Lung microvascular endothelial cell (primary cell): ENCODE measurements at regions not wholly inside any gene's neighbourhood (a gene's known extent, or its start where the extent isn't known, plus 50 kb on each side); places are given as distances from the start of the nearest gene placed in this dataset.

Experiments
- DNase-seq, 2 donors: peaks; one replicate each; pipeline versions ENCODE4 v3.0.0 to v3.0.0-alpha.2; 2010; ENCODE audit warnings: low read depth in 2 of 2

- DNase-seq: no peak
Measured at GRCh38 chr11:70867281-70868047, 384.9 kb downstream of the SHANK2 start.

GRCh38 chr11:70868341-70868885, 384.0 kb downstream of the SHANK2 start:
- no peak for DNase-seq

GRCh38 chr11:70869054-70869453, 383.3 kb downstream of the SHANK2 start:
- DNase-seq: no peak

GRCh38 chr11:70871881-70872280, 380.5 kb downstream of the SHANK2 start:
- DNase-seq: no peak

- no peak for DNase-seq
Measured at GRCh38 chr11:70872299-70872698, 380.1 kb downstream of the SHANK2 start.

GRCh38 chr11:70872955-70873735, 379.2 kb downstream of the SHANK2 start:
- no peak for DNase-seq

- DNase-seq: no peak
Measured at GRCh38 chr11:70873736-70874412, 378.5 kb downstream of the SHANK2 start.

- peak in 1 of 2 donors; percentile 3 for DNase-seq
Measured at GRCh38 chr11:70876685-70877084, 375.7 kb downstream of the SHANK2 start.

- no peak for DNase-seq
Measured at GRCh38 chr11:70877151-70877550, 375.2 kb downstream of the SHANK2 start.

GRCh38 chr11:70878366-70878765, 374.0 kb downstream of the SHANK2 start:
- no peak for DNase-seq

- no peak for DNase-seq
Measured at GRCh38 chr11:70879601-70880285, 372.6 kb downstream of the SHANK2 start.

- DNase-seq: no peak
Measured at GRCh38 chr11:70880416-70880815, 372.0 kb downstream of the SHANK2 start.

- no peak for DNase-seq
Measured at GRCh38 chr11:70881948-70882715, 370.2 kb downstream of the SHANK2 start.

GRCh38 chr11:70882716-70883085, 369.7 kb downstream of the SHANK2 start:
- no peak for DNase-seq

- DNase-seq: no peak
Measured at GRCh38 chr11:70883323-70883940, 368.9 kb downstream of the SHANK2 start.

- no peak for DNase-seq
Measured at GRCh38 chr11:70883973-70884623, 368.3 kb downstream of the SHANK2 start.

GRCh38 chr11:70885281-70886231, 366.8 kb downstream of the SHANK2 start:
- no peak for DNase-seq

GRCh38 chr11:70886256-70886655, 366.1 kb downstream of the SHANK2 start:
- no peak for DNase-seq
